Cardiac septum (tissue), 1 donor: ENCODE measurements at regions not wholly inside any gene's neighbourhood (a gene's known extent, or its start where the extent isn't known, plus 50 kb on each side); places are given as distances from the start of the nearest gene placed in this dataset.
"Not testable (repeated sequence)": the region's sequence is repeated elsewhere in the genome, so short reads cannot be mapped to it uniquely, and the experiment has no call there.

Experiments used
- DNase-seq: peaks from one replicate; pipeline ENCODE4 v3.0.0-alpha.2; 2020; ENCODE audit warnings: low spot score
- intact Hi-C: fragments of 100-400 bp; cut with DNase I; formaldehyde crosslinking; loops from one replicate; pipeline ENCODE4 v1.14.0; 2022
- donor health status: DM: no; HTN: no; CAD: no.

DNA sequence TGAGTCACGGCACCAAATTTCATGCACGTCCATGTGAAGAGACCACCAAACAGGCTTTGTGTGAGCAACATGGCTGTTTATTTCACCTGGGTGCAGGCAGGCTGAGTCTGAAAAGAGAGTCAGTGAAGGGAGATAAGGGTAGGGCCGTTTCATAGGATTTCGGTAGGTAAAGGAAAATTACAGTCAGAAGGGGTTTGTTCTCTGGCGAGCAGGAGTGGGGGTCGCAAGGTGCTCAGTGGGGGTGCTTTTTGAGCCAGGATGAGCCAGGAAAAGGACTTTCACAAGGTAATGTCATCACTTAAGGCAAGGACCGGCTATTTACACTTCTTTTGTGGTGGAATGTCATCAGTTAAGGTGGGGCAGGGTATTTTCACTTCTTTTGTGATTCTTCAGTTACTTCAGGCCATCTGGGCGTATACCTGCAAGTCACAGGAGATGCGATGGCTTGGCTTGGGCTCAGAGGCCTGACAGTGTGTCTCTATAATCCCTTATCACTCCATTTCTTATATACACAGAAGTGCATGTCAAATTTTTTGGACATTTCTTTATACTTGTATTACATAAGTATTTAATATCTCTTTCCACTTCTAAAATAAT is 870.3 kb downstream of the TBL1XR1 start:
- DNase-seq, intact Hi-C loops: not testable (repeated sequence)

DNA sequence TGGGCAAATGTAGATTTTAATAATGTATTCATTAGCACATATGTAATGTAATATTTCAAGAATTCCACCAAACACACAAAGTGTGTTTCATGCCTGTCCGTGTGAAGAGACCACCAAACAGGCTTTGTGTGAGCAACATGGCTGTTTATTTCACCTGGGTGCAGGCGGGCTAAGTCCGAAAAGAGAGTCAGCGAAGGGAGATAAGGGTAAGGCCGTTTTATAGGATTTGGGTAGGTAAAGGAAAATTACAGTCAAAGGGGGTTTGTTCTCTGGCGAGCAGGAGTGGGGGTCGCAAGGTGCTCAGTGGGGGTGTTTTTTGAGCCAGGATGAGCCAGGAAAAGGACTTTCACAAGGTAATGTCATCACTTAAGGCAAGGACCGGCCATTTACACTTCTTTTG is 875.8 kb downstream of the TBL1XR1 start:
- DNase-seq, intact Hi-C loops: not testable (repeated sequence)

DNA sequence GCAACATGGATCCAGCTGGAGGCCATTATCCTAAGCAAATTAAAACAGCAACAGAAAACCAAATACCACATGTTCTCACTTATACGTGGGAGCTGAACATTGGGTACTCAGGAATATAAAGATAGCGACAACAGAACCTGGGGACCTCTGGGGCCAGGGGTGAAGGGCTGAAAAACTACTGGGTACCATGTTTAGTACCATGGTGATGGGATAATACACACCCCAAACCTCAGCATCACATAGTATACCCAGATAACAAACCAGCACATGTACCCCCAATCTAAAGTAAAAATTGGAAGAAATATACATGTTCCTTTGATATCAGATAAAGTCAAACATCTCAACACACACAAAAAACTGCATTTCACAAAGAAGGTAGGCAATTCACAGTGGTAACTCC is 876.2 kb downstream of the TBL1XR1 start:
- DNase-seq, result no peak
- intact Hi-C loops, result no loop called here

DNA sequence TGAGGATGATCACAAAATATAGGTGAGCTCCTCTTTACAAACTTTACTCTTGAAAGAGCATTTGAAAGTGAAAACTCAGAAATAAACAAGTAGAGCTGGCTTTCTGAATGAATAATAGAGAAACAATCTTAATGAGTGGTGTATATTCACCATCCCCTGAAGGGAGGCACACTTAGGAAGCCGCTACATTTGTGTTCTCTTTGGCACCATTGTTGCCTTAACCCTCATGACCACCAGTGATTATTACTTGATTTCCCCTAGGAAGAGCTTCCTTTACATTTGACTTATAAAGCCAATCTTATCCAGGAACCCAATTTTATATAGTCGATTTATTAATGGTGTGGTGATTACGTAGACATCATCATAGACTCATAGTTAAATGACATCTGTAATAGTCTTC is 883.9 kb downstream of the TBL1XR1 start:
- no peak for DNase-seq
- intact Hi-C loops, result no loop called here

DNA sequence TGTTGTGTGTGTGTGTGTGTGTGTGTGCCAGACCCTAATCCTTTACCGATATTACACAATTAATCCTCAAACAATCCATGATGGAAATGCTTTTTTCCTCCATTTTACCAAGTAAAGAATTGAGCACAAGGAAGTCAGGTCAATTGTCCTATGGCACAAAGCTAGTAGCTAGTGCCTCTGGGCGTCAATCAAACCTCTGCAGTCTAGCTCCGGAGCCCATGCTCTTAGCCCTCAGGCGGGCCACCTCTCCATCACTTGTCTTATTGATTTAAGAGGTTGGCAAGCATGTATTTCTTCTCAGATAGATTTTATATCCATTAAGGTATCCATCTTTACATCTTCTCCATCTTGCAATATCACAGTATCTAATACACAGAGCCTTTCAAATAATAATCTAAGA is 886.6 kb downstream of the TBL1XR1 start:
- DNase-seq, result no peak
- intact Hi-C loops, result no loop called here

DNA sequence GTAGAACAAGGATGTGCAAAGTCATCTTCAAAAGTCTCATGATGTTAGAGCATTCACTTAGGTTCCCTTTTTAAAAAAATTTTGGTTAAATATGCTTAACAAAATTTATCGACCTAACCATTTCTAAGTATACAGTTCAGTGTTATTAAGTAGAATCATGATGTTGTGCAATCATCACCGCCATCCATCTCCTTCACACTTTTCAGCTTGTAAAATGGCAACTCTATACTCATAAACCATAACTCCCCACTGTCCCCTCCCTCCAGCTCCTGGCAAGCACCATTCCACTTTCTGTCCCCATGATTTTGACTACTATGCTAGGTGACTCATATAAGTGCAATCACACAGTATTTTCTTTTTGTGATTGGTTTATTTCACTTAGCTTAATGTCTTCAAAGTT is 895.0 kb downstream of the TBL1XR1 start:
- intact Hi-C loops, result no loop called here
- DNase-seq, result no peak

DNA sequence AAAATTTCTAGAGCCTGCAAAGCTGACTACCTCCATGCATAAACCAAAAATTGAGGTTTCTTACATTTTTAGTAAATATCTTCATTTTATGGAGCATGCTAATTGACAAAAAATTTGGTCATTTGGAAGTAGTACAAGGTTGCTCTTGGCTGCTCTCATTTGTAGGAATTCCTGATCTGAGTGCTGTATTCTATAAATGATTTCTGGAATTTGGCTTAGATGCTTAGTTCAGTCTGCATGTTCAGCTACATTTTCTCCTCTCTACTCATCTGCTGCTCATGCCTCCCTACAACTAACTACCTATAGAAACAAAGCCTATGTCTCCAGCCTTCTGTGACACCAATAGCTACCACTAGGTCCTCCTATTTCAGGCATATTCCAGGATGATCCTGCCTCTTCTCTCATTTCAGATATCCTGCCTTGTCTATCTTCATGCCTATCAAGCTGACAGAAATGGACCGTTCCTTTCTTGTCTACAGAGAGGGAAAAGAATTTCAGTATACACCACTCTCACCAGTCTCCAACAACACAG is 901.1 kb downstream of the TBL1XR1 start:
- no peak for DNase-seq
- intact Hi-C loops, result no loop called here

DNA sequence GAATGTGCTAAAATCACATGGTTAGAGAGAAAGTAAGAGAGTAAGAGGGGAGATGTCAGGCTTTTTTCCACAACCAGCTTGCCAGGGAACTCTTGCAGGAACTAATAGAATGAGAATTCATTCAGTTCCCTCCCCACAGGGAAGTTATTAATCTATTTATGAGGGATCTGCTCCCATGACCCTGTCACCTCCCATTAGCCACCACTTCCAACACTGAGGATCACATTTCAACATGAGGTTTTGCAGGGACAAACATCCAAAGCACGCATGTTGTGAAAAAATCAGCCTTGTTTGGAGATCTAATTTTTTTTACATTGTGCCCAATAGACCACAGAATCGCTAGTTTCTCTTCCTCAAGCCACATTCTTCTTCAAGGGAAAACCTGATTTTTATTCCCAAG is 904.0 kb downstream of the TBL1XR1 start:
- intact Hi-C loops, result no loop called here
- no peak for DNase-seq

DNA sequence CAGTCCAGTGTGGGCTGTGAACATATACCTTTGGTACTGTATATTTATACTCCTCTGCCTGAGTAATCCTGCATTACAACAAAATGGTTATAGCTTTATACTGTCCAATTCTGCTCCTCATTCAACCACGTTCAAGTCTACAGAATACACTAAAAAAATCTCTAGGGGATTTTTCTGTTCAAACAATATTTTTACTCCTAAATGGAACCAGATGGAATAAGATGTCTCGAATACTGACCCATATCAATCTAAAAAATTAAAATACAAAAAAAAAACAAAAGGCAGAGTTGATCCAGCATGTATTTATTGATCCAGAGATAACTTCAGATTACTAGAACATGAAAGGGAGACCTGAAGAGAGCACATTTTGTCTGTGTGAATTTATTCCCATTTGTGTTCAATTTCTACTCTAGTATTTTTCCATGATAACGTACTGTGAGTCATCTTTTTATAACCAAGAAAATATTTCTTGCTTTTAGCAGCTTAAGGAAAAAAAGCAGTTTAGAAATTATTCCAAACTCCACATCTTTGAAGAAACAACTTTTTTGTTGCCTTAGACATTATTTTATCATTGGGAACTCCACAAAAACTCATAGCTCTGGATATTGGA is 910.7 kb downstream of the TBL1XR1 start:
- DNase-seq, result no peak
- intact Hi-C loops, result no loop called here

DNA sequence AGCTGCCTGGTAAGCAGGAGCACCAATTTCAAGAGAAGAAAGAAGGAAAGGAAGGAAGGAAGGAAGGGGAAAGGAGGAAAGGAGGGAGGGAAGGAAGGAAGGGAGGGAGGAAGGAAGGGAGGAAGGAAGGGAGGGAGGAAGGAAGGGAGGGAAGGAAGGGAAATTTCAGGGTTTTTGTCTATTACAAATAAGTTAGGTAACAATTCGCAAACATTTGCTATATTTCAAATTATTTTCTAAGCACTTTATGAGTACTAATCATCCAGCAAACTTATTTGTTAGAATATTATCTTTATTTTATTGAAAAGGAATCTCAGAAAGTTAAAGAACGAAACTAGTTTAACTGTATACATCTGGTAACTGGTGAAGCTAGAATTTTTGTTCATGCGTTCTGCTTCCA is 921.7 kb downstream of the TBL1XR1 start:
- no peak for DNase-seq
- intact Hi-C loops, result no loop called here

DNA sequence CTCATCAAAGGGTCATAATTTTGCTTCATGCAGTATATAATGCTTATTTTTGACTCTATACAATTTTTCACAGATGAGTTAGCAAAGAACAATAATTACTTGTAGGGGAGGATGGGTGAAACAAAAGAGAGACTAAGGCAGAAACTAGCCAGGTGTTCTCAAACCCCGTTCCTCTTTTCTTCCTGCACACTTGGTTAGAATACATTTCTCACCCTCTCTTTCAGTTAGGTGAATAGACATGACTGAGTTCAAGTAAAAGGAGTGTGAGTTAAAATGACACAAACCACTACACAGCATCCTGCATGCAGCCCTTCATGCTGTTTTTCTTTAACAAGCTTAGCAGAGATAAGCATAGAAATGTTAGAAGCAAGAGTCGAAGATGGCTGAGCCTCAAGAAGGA is 922.2 kb downstream of the TBL1XR1 start:
- intact Hi-C loops, result no loop called here
- no peak for DNase-seq

DNA sequence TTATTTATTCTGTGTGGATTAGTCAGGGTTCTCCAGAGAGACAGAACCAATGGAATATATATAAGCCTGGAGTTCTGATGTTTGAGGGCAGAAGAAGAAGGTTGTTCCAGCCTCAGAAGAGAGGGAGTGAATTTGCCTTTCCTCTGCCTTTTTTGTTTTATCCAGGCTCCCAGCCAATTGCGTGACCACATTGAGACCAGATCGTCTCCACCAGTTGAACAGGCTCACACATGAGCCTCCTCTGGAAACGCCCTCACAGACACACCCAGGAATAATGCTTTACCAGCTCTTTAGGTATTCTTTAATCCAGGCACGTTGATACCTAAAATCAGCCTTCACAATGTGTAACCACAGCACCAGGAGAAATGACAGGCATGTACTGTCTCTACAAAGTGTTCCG is 923.1 kb downstream of the TBL1XR1 start:
- DNase-seq, result no peak
- intact Hi-C loops, result no loop called here

DNA sequence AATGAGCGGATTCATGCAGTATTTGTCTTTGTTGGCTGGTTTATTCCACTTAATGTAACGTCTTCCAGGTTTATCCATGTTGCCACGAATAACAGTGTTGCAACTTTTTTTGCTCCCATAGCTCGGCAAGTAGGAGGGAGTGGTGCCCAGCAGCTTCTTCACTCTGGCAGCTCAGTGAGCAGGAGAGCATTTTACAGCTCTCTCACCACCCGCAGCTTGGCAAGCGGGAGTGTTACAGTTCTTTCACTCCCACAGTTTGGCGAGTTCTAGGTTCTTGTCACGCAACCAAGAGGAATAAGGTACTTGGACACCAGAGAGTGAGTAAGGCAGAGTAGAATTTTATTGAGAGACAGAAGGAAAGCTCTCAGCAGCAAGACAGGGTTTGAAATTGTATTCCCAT is 935.2 kb downstream of the TBL1XR1 start:
- intact Hi-C loops, result no loop called here
- DNase-seq, result no peak

DNA sequence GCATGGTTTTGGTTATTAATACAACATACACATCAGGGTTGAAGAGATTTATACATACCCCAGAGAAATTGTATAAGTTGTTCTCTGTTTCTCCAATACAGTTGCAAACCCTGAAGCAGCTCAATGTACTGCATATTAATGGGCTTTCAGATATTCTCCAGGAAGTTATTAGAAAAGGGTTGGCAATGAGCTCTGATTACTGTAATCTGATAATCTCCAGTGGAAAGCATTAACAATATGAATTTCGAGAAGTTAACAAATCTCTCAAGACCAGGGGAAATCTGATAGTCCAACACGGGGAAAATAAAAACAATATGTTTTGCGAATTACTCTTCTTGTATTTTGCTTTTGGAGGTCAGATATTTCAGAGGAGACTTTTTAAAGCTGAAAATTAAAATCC is 950.1 kb downstream of the TBL1XR1 start:
- intact Hi-C loops, result no loop called here
- DNase-seq, result no peak

DNA sequence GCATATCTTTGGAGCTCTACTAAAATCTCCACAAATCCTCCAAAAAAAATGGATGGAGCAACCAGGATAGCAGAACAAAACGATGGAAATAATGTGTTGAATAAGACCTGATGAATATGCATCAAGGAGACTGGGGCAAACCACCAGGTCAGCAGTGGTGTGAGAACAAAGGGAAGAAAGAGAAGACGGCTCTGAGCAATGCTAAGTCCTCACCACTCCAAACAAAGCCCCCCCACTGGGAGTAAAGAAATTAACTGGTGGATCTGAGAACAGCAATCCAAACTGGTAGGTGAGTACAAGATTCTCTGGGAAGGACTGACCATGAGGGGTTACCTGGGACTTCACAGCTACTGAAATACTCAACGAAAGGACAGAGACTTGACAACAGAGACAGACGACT is 977.3 kb downstream of the TBL1XR1 start:
- intact Hi-C loops, result no loop called here
- DNase-seq, result no peak

DNA sequence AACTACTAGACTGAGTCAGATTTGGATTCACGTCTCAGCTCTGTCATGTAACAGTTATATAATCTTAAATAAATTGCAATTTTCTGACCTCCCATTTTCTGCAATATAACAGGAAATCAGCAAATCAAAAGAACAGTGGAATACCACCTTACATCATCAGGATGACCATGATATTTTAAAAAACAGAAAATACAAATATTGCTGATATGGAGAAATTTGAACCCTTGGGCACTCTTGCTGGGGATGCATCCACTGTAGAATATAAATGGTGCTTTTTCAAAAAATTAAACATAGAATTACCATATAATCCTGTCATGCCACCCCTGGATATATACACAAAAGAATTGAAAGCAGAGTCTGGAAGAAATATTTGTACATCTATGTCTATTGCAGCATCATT is 982.5 kb downstream of the TBL1XR1 start:
- intact Hi-C loops, result no loop called here
- DNase-seq, result no peak

DNA sequence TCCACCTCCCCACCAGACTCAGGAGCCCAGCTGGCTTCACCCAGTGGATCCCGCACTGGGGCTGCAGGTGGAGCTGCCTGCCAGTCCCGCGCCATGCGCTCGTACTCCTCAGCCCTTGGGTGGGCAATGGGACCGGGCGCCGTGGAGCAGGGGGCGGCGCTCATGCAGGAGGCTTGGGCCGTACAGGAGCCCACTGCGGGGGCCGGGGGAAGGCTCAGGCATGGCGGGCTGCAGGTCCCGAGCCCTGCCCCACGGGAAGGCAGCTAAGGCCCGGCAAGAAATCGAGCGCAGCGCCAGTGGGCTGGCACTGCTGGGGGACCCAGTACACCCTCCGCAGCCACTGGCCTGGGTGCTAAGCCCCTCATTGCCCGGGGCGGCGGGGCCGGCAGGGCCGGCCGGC is 984.0 kb downstream of the TBL1XR1 start:
- DNase-seq, intact Hi-C loops: not testable (repeated sequence)

DNA sequence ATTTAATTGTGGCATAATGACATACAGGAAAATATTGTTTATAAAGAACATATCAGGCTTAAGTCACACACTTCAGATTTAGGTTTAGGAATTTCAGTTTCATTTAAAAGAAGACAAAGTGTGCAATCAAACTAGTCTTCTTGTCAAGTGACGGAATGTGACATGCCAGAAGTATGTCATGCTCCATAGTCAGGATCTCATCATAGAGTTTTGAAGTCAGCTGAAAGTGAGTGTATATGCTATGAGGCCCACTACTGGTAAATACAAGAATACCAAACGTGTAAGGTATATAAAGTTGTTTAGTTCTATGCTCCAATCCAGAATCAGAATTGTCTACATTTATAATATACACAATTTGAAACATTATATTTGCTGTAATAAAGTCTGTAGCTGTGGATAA is 988.4 kb downstream of the TBL1XR1 start:
- intact Hi-C loops, result no loop called here
- DNase-seq, result no peak

DNA sequence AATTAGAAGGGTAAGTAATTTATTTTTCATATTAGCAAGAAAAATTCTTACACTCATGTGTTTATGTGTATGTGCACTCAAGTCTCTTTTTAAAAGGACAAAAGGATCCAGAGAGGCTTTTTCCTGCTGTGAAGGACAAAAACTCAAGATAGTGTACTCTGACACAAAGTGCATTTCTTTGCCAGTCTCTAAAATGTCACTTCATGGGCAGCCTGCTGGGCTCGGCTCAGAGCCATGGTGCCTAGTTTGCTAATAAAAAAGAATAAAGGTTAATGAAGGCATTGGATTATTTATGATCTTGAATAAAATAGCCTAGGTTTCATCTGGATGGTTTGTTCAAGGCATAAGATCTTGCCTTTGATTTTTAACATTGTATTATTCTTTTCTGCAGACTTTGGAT is 989.0 kb downstream of the TBL1XR1 start:
- DNase-seq, result no peak
- intact Hi-C loops, result no loop called here

DNA sequence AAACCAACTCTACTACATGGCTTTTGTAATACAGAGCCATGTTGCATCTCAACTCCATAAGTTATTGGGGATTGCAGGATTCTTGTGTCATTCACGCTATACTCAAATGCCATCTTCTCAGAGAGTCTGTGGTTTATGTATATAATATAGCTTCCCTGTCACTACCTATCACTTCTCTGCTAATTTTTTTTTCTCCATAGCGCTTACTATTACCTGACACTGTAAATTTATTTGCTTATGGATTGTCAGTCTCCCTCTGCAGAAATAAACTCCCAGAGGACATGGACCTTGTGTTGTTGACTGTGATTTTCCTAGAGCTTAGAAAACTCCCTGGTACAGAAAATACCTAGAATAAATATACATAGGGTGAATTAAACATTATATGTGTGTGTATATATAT is 990.5 kb downstream of the TBL1XR1 start:
- intact Hi-C loops, result no loop called here
- DNase-seq, result no peak

DNA sequence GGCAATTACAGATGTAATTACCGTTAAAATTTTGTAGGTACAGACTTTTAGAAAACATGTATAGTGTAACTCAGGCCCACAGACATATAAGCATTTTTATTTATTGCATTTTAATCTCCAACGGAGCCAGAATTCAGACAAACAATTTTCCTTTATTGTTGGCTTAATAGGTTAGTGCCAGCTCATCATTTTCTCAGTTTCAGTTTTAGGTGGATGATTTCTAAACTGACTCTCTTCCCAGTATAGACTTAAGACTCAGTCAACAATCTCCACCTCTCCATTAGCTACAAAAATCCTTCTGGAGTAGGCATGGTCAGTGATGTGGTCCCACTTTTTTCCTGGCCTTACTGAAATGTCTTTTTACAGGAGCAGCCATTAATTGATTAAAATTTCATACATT is 994.6 kb downstream of the TBL1XR1 start:
- DNase-seq, result no peak
- intact Hi-C loops, result no loop called here
